Mesenchymal stem cell (in vitro differentiated cells and primary cell): ENCODE measurements at regions not wholly inside any gene's neighbourhood (a gene's known extent, or its start where the extent isn't known, plus 50 kb on each side); places are given as distances from the start of the nearest gene placed in this dataset.

Experiments used
- DNase-seq: peaks from one replicate; pipeline ENCODE4 v3.0.0-alpha.2; 2013
- H2AFZ ChIP-seq: one replicate; pipeline ENCODE4 v1.6.1; 2013; ENCODE audit warnings: low read depth, mild to moderate bottlenecking, control low read depth, inconsistent platforms, low read length, moderate library complexity
- H2AK5ac ChIP-seq: 2 replicates; pipeline ENCODE4 v1.6.1; 2013; ENCODE audit warnings: low read length, moderate library complexity, mild to moderate bottlenecking, inconsistent platforms; ENCODE audit not compliant: severe bottlenecking
- H2BK120ac ChIP-seq: one replicate; pipeline ENCODE4 v1.6.1; 2013; ENCODE audit warnings: low read depth, mild to moderate bottlenecking, inconsistent platforms, low read length, moderate library complexity
- H2BK12ac ChIP-seq, 2 experiments: one replicate each; pipeline ENCODE4 v1.6.1; 2013; ENCODE audit warnings: inconsistent platforms in 2 of 2, low read length in 2 of 2, mild to moderate bottlenecking in 2 of 2, moderate library complexity in 2 of 2, control low read depth in 1 of 2
- H2BK15ac ChIP-seq: one replicate; pipeline ENCODE4 v1.6.1; 2013; ENCODE audit warnings: mild to moderate bottlenecking, low read depth, inconsistent platforms; ENCODE audit not compliant: poor library complexity, severe bottlenecking
- H2BK5ac ChIP-seq: 2 replicates; pipeline ENCODE4 v1.6.1; 2013; ENCODE audit warnings: low read depth, mild to moderate bottlenecking, low read length, control low read depth, inconsistent platforms; ENCODE audit not compliant: poor library complexity, severe bottlenecking
- H3K14ac ChIP-seq, 2 experiments: one replicate each; pipeline ENCODE4 v1.6.1; 2013; ENCODE audit warnings: inconsistent platforms in 2 of 2, low read length in 2 of 2, control low read depth in 1 of 2, mild to moderate bottlenecking in 1 of 2, moderate library complexity in 1 of 2
- H3K18ac ChIP-seq, 2 experiments: one replicate each; pipeline ENCODE4 v1.6.1; 2013; ENCODE audit warnings: inconsistent platforms in 2 of 2, low read length in 2 of 2, control low read depth in 1 of 2, low read depth in 1 of 2, mild to moderate bottlenecking in 1 of 2
- H3K23ac ChIP-seq, 2 experiments: one replicate each; pipeline ENCODE4 v1.6.1; 2013; ENCODE audit warnings: inconsistent platforms in 2 of 2, low read length in 2 of 2, mild to moderate bottlenecking in 2 of 2, moderate library complexity in 2 of 2, control low read depth in 1 of 2
- H3K27ac ChIP-seq: 2 replicates; pipeline ENCODE4 v1.5.1; 2013; ENCODE audit warnings: mild to moderate bottlenecking, moderate library complexity, low read length, control low read depth, inconsistent platforms; ENCODE audit not compliant: poor library complexity, severe bottlenecking
- H3K27me3 ChIP-seq, 2 experiments: 2 replicates each; pipeline versions ENCODE4 v1.6.1 to v1.7.0; 2013; ENCODE audit warnings: low read length in 2 of 2, mild to moderate bottlenecking in 2 of 2, moderate library complexity in 2 of 2, control low read depth in 1 of 2, inconsistent platforms in 1 of 2; ENCODE audit not compliant: control insufficient read depth in 1 of 2, insufficient read depth in 1 of 2
- H3K36me3 ChIP-seq, 2 experiments: 2 replicates each; pipeline versions ENCODE4 v1.6.1 to v1.7.0; 2013; ENCODE audit warnings: low read length in 2 of 2, control low read depth in 1 of 2, inconsistent platforms in 1 of 2, low read depth in 1 of 2, mild to moderate bottlenecking in 1 of 2; ENCODE audit not compliant: insufficient read depth in 2 of 2, control insufficient read depth in 1 of 2
- H3K4ac ChIP-seq, 2 experiments: one replicate each; pipeline ENCODE4 v1.6.1; 2013; ENCODE audit warnings: inconsistent platforms in 2 of 2, low read length in 2 of 2, mild to moderate bottlenecking in 2 of 2, moderate library complexity in 2 of 2, control low read depth in 1 of 2, low read depth in 1 of 2
- H3K4me1 ChIP-seq: 2 replicates; pipeline ENCODE4 v1.6.1; 2013; ENCODE audit warnings: low read depth, low read length, control low read depth; ENCODE audit not compliant: control insufficient read depth, insufficient read depth
- H3K4me2 ChIP-seq: 2 replicates; pipeline ENCODE4 v1.6.1; 2013; ENCODE audit warnings: low read length, mild to moderate bottlenecking, inconsistent platforms; ENCODE audit not compliant: poor library complexity, severe bottlenecking
- H3K4me3 ChIP-seq, 2 experiments: 2 replicates each; pipeline versions ENCODE4 v1.5.1 to v1.7.0; 2013; ENCODE audit warnings: low read length in 2 of 2, mild to moderate bottlenecking in 2 of 2, control low read depth in 1 of 2, low read depth in 1 of 2; ENCODE audit not compliant: insufficient read depth in 1 of 2
- H3K79me1 ChIP-seq: replicated peaks from 2 replicates; pipeline ENCODE4 v1.6.1; 2013; ENCODE audit warnings: mild to moderate bottlenecking, control low read depth, low read length, inconsistent platforms; ENCODE audit not compliant: poor library complexity, severe bottlenecking
- H3K9ac ChIP-seq: 2 replicates; pipeline ENCODE4 v1.7.0; 2013; ENCODE audit warnings: mild to moderate bottlenecking, low read length, moderate library complexity
- H3K9me3 ChIP-seq: 2 replicates; pipeline ENCODE4 v1.7.0; 2013; ENCODE audit warnings: mild to moderate bottlenecking, low read length; ENCODE audit not compliant: control insufficient read depth
- H4K8ac ChIP-seq: one replicate; pipeline ENCODE4 v1.6.1; 2013; ENCODE audit warnings: inconsistent platforms, mild to moderate bottlenecking, low read length, moderate library complexity
- H4K91ac ChIP-seq: one replicate; pipeline ENCODE4 v1.6.1; 2013; ENCODE audit warnings: mild to moderate bottlenecking, low read length, inconsistent platforms
- WGBS: methylation state at CpG from one replicate; pipeline ENCODE4 v1.1.7; 2013; ENCODE audit warnings: mixed read lengths; 5-methylcytosine and 5-hydroxymethylcytosine counted together

DNA sequence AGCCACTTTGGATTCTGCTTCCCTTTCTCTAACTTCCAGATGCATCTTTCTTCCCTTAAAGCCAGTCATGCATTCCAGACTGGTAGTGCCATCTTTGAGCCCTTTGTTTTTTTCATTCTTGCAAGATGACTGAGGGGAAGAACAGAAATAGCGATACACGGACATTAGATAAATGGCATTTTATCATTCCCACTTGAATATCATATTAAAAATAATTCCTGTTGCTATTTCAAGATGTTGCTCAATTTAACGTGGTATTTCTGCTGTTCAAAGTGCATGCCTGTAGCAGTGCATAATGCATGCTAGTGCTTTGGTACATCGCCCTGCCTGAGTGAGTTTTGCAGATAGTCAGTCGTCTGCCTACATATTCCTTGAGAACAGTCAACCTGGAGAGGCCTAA is 140.6 kb upstream of the FRY start:
- Histone ChIP-seq H3K79me1 (no peaks in the 10 kb centered on the region), H2AFZ (no peak overlapping the region), H4K8ac (no peak overlapping the region), H3K14ac (no peak overlapping the region), H3K9ac (no peak overlapping the region), H2BK15ac (no peak overlapping the region), H3K4me3 (no peak overlapping the region), H2BK12ac (peak overlapping the region in 1 of 2 experiments; percentile 24), H3K4me2 (no peak overlapping the region), H3K9me3 (no peaks in the 10 kb centered on the region), H3K23ac (no peak overlapping the region), H3K4ac (no peak overlapping the region), H4K91ac (no peak overlapping the region), H2AK5ac (peak overlapping the region; percentile 87), H2BK5ac (no peak overlapping the region), H3K18ac (peak overlapping the region in 1 of 2 experiments; percentile 38), H2BK120ac (no peak overlapping the region), H3K4me1 (peaks cover 4% of the 10 kb centered on the region), H3K36me3 (no peaks in the 10 kb centered on the region), H3K27me3 (no peaks in the 10 kb centered on the region), H3K27ac (peak overlapping the region; percentile 53)
- WGBS: 78% methylated on average over 3 of the region's 5 CpGs
- no peak for DNase-seq

DNA sequence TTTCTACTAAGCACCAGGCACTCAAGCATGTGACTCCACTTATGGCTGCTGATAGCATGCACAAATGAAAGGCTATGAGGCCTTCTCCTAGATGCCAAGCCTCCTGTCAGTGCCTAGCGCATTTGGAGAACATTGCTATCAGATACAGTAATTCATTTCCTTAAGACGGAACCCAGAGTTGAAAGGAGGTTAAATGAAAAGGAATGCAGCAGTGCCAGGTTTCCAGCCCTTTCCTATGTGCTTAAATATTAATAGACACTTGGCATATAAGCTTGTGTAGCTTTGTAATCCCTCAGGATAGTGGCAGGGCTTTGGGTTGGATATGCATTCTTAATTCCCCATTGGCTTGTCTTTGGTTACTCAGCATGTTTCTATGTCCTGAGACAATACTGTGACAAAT is 140.1 kb upstream of the FRY start:
- Histone ChIP-seq H4K91ac (no peak overlapping the region), H4K8ac (no peak overlapping the region), H2AK5ac (no peak overlapping the region), H3K23ac (no peak overlapping the region), H3K4me2 (no peak overlapping the region), H3K18ac (no peak overlapping the region), H3K36me3 (no peaks in the 10 kb centered on the region), H3K4me1 (peaks cover 4% of the 10 kb centered on the region), H3K27ac (peak overlapping the region; percentile 53), H2BK15ac (no peak overlapping the region), H3K9ac (no peak overlapping the region), H3K4me3 (no peak overlapping the region), H3K9me3 (no peaks in the 10 kb centered on the region), H3K4ac (no peak overlapping the region), H3K27me3 (no peaks in the 10 kb centered on the region), H2BK12ac (no peak overlapping the region), H3K79me1 (no peaks in the 10 kb centered on the region), H2BK120ac (no peak overlapping the region), H3K14ac (no peak overlapping the region), H2AFZ (no peak overlapping the region), H2BK5ac (no peak overlapping the region)
- no peak for DNase-seq
- 93% methylated on average over 2 of the region's 2 CpGs for WGBS

GRCh38 chr13:31894931-31895330 is 136.6 kb upstream of the FRY start:
- H2BK120ac ChIP-seq: no peak overlapping the region
- H3K9me3 ChIP-seq: no peaks in the 10 kb centered on the region
- H4K91ac ChIP-seq: no peak overlapping the region
- H3K23ac ChIP-seq: no peak overlapping the region
- H2AFZ ChIP-seq: no peak overlapping the region
- no peak overlapping the region for H4K8ac ChIP-seq
- peaks cover 7% of the 10 kb centered on the region for H3K4me1 ChIP-seq
- H3K9ac ChIP-seq: no peak overlapping the region
- H3K27ac ChIP-seq: no peak overlapping the region
- H2BK5ac ChIP-seq: no peak overlapping the region
- H3K36me3 ChIP-seq: no peaks in the 10 kb centered on the region
- no peak overlapping the region for H2BK15ac ChIP-seq
- no peak overlapping the region for H3K4ac ChIP-seq
- WGBS: no CpG with 5 or more reads among the region's 1 CpG
- no peaks in the 10 kb centered on the region for H3K79me1 ChIP-seq
- H3K14ac ChIP-seq: no peak overlapping the region
- H3K27me3 ChIP-seq: no peaks in the 10 kb centered on the region
- H3K18ac ChIP-seq: no peak overlapping the region
- no peak for DNase-seq
- no peak overlapping the region for H3K4me3 ChIP-seq
- H2AK5ac ChIP-seq: no peak overlapping the region
- H2BK12ac ChIP-seq: no peak overlapping the region
- H3K4me2 ChIP-seq: no peak overlapping the region

- no peaks in the 10 kb centered on the region for H3K79me1 ChIP-seq
- H3K4ac ChIP-seq: no peak overlapping the region
- H3K9ac ChIP-seq: no peak overlapping the region
- H3K4me3 ChIP-seq: no peak overlapping the region
- 89% methylated on average over 3 of the region's 3 CpGs for WGBS
- no peak overlapping the region for H3K14ac ChIP-seq
- no peak overlapping the region for H3K18ac ChIP-seq
- H3K27me3 ChIP-seq: no peaks in the 10 kb centered on the region
- H3K23ac ChIP-seq: peak overlapping the region in 1 of 2 experiments; percentile 40
- H3K4me2 ChIP-seq: no peak overlapping the region
- H4K8ac ChIP-seq: no peak overlapping the region
- H3K4me1 ChIP-seq: peaks cover 6% of the 10 kb centered on the region
- H2BK120ac ChIP-seq: no peak overlapping the region
- H2AFZ ChIP-seq: no peak overlapping the region
- H4K91ac ChIP-seq: no peak overlapping the region
- no peaks in the 10 kb centered on the region for H3K36me3 ChIP-seq
- H2AK5ac ChIP-seq: no peak overlapping the region
- H3K27ac ChIP-seq: no peak overlapping the region
- H3K9me3 ChIP-seq: no peaks in the 10 kb centered on the region
- H2BK5ac ChIP-seq: no peak overlapping the region
- peak overlapping the region in 1 of 2 experiments; percentile 42 for H2BK12ac ChIP-seq
- no peak for DNase-seq
- no peak overlapping the region for H2BK15ac ChIP-seq
Observed at GRCh38 chr13:31895691-31896090, 135.9 kb upstream of the FRY start.
